Central memory CD8-positive, alpha-beta T cell (primary cell): ENCODE measurements at regions not wholly inside any gene's neighbourhood (a gene's known extent, or its start where the extent isn't known, plus 50 kb on each side); places are given as distances from the start of the nearest gene placed in this dataset.

Source experiments
- ATAC-seq: fragments of 150-1000 bp; cut with Tn5 transposase; replicated peaks from 2 replicates; pipeline ENCODE4 v1.10.0; 2022; ENCODE audit warnings: mild to moderate bottlenecking, moderate FRiP score, moderate number of reproducible peaks; ENCODE audit not compliant: poor library complexity, severe bottlenecking; ENCODE audit errors: extremely low read depth
- DNase-seq, 2 donors: peaks; one replicate each; pipeline ENCODE4 v3.0.0; 2021; ENCODE audit warnings: low spot score in 2 of 2
- H3K27ac Mint-ChIP-seq: one replicate; pipeline ENCODE4 v1.8.0; 2022; ENCODE audit warnings: low read depth, mild to moderate bottlenecking, moderate library complexity, mixed read lengths
- H3K27me3 Mint-ChIP-seq: one replicate; pipeline ENCODE4 v1.8.0; 2022; ENCODE audit warnings: mixed read lengths
- H3K36me3 Mint-ChIP-seq: one replicate; pipeline ENCODE4 v1.8.0; 2022; ENCODE audit warnings: mild to moderate bottlenecking, moderate library complexity, mixed read lengths; ENCODE audit not compliant: insufficient read depth
- H3K4me1 Mint-ChIP-seq: one replicate; pipeline ENCODE4 v1.8.0; 2022; ENCODE audit warnings: mixed read lengths
- H3K4me3 Mint-ChIP-seq: one replicate; pipeline ENCODE4 v1.8.0; 2022; ENCODE audit warnings: mild to moderate bottlenecking, moderate library complexity, mixed read lengths
- H3K9me3 Mint-ChIP-seq: one replicate; pipeline ENCODE4 v1.8.0; 2022; ENCODE audit warnings: mixed read lengths

DNA sequence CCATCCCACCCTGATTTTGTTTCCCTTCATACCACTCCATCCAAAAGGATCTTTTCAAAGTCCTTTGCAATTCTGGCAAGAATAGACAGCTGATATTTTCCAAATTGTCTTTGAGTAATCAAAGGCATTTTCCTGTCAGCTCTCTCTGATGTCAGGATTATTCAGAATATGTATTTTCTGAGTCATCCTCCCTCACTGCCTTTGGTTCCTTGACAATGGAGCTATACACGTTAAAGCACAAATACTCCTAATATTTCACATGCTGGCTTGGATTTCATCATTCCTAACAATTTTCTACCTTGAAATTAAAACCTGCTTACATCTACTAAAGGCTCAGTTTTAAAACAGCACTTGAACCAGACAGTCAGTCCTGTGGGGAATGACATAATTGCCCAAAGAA, 379.4 kb downstream of the GADD45G start:
- Mint-ChIP-seq H3K27ac (no peak overlapping the region), H3K27me3 (peaks cover 33% of the 10 kb centered on the region), H3K4me1 (no peaks in the 10 kb centered on the region), H3K9me3 (no peaks in the 10 kb centered on the region), H3K36me3 (peaks cover 2% of the 10 kb centered on the region), H3K4me3 (no peak overlapping the region)
- DNase-seq (no peak), ATAC-seq (no peak)

DNA sequence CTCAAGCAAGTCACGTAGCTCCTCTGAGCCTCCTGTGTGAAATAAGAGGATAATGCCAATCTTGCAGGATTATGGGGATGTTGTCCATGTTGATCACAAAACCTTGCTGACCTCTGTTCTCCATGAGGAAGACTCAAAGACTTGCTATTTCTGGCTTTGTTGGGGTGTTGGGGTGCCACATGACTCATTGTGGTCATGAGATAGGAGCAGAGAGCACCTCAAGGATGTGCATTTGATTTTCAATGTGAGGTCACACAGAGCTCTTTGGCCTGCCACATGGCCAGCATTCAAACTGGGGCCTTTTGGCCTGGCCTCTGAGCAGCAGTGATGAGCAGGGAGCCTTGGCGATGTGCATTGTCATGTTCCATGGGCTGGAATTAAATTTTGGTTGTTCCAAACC, 380.3 kb downstream of the GADD45G start:
- H3K36me3 Mint-ChIP-seq: peaks cover 2% of the 10 kb centered on the region
- peaks cover 25% of the 10 kb centered on the region for H3K27me3 Mint-ChIP-seq
- H3K4me1 Mint-ChIP-seq: no peaks in the 10 kb centered on the region
- DNase-seq (no peak), ATAC-seq (no peak)
- H3K9me3 Mint-ChIP-seq: no peaks in the 10 kb centered on the region
- no peak overlapping the region for H3K27ac Mint-ChIP-seq
- H3K4me3 Mint-ChIP-seq: no peak overlapping the region

DNA sequence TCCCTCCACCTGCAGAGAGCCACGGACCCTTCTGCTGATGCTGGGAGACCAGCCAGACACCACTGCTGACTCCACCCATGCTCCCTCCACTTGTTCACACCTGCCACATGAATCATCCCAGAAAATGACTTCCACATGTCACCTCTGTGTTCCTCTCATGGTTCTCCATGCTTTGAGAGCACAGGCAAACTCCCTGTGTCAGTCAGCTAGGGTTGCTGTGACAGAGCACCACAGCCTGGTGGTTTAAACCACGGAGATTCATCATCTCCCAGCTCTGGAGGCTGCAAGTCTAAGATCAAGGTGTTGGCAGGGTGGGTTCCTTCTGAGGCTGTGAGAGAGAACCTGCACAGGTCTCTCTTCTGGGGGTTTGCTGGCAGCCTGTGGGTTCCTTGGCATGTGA, 381.4 kb downstream of the GADD45G start:
- Mint-ChIP-seq H3K9me3 (no peaks in the 10 kb centered on the region), H3K36me3 (peaks cover 2% of the 10 kb centered on the region), H3K27me3 (peaks cover 19% of the 10 kb centered on the region), H3K27ac (no peak overlapping the region), H3K4me1 (no peaks in the 10 kb centered on the region), H3K4me3 (no peak overlapping the region)
- no peak for ATAC-seq
- no peak for DNase-seq

DNA sequence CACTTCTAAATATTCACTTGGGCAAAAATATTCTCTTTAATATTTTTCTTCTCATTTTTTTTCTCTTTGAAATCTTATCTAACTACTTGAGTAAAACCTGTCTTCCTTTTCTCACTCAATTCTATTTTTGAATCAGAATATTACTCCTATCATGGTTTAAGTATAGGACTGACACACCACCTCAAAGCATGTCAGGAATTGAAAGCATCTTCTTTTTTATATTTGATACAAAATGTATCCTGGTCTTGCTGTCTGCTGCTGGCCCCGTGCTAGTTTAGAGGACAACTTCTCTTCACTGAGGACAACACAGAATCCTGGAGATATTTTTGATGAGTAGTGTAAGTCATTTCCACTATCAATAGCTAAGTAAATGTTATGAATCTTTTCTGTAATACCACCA, 383.6 kb downstream of the GADD45G start:
- no peak for DNase-seq
- Mint-ChIP-seq H3K9me3 (no peaks in the 10 kb centered on the region), H3K27me3 (peaks cover under 1% of the 10 kb centered on the region), H3K36me3 (peaks cover 2% of the 10 kb centered on the region), H3K4me3 (no peak overlapping the region), H3K4me1 (no peaks in the 10 kb centered on the region), H3K27ac (no peak overlapping the region)
- no peak for ATAC-seq

DNA sequence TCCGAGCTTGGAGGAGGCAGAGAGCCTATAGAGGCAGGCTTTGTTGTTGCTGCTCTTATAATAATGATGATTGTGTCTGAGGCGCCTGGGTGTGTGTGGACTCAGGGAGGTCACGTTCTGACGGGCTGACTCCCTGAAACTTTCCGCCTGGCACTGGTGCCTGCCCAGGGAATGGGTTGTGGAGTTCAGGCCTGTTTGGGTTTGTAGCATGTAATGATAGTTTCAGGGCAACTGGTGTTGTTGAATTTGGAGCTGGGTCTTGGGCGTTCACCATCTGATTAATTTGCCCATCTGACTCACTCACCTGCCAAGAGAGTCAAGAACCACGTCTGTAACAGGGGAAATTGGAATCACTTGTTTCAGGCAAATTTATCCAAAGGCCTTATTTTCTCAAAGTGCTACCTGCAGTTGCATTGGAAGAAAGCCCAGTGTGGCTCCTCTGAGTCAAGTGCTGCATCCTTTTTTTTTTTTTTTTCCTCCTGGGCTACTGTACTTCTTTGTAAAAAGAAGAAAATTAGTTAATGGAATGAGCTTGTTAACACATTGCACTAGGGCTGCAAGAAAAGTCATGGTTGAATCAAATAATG, 386.5 kb downstream of the GADD45G start:
- H3K9me3 Mint-ChIP-seq: no peaks in the 10 kb centered on the region
- no peak overlapping the region for H3K4me3 Mint-ChIP-seq
- no peaks in the 10 kb centered on the region for H3K4me1 Mint-ChIP-seq
- H3K27ac Mint-ChIP-seq: no peak overlapping the region
- ATAC-seq (no peak), DNase-seq (no peak)
- H3K36me3 Mint-ChIP-seq: peaks cover 2% of the 10 kb centered on the region
- no peaks in the 10 kb centered on the region for H3K27me3 Mint-ChIP-seq

DNA sequence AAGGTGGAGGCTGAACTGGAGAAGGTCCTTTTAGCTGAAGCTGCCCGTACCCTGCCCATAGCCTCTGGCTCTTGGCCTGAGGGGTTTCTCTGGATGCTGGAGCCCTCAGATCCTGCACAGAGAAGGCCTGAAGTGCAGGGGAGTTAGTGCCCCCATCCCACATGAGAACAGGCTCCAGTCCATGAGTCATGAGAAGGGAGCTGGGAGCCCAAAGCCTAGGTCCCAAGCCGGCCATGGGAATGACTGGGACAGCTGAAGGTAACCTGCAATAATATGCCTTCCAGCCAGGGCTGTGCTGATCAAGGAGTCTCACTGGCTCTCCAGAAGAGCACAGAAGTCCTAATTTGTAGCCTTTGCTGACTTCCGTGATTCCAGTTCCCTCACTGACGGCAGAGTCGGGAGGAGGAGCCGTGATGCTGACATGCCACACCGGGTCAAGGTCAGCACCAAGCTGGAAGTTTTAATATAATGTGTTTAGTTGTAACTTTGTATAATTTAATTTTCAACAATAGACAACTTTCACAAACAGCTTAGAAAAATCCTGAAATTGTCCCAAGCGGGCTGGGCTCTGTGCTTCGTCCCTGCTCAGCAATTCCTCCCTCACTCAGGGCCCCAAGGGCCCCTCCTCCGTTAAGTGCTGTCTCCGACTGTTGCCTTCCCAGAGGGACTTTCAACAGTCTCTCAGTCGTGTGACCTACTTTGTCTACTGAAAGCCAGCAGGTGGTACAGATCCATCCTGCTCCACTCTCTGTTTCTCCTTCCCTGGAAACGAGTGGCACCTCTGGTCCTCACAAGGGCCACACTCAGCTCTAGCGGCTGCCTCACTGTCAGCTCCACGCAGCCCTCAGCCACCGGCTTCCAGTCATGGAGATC, 387.8 kb downstream of the GADD45G start:
- Mint-ChIP-seq H3K4me3 (no peak overlapping the region), H3K27me3 (no peaks in the 10 kb centered on the region), H3K4me1 (no peaks in the 10 kb centered on the region), H3K36me3 (no peaks in the 10 kb centered on the region), H3K27ac (no peak overlapping the region), H3K9me3 (no peaks in the 10 kb centered on the region)
- no peak for ATAC-seq
- no peak for DNase-seq

DNA sequence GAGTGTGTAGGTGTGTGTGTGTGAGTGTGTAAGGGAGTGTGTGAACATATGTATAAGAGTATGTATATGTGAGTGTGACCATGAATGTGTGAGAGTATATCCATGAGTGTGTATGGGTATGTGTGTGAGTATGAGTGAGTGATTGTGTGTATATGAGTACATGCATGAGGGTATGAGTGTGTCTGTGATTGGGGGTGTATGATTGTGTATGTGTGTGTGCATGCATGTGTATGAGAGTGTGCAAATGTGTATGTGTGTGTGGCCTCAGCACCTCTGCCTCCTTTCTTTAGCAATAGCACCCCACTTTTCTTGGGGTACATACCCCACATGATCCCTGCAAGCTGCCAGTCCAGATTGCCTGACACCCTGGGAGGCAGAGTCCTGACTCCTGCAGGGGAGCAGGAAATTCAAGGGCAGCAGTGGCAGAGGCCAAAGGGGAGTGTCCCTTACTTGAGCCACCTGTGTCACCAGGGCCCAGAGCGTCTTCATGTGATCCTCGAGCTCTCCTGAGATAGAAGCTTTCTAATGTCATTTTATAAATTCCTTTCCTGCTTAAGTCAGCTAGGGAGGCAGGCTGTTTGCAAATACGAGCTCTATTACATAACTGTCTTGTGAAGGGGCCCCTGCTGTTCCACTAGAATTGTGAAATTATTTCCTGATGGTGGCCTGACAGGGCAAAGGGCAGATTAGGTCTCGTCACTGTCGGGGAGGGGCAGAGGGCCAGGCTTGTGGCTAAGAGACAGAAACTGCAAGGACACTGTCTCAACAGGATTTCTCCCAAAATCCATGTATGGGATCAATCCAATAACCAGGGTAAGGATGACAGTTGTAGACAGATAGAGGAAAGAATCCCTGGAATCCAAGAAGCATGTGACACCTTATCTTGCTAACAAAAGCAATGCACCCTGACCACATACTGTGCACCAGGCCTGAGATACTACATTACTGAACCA, 389.1 kb downstream of the GADD45G start:
- H3K27ac Mint-ChIP-seq: no peak overlapping the region
- H3K4me1 Mint-ChIP-seq: peaks cover 5% of the 10 kb centered on the region
- ATAC-seq: no peak
- no peak overlapping the region for H3K4me3 Mint-ChIP-seq
- no peaks in the 10 kb centered on the region for H3K36me3 Mint-ChIP-seq
- no peaks in the 10 kb centered on the region for H3K27me3 Mint-ChIP-seq
- no peak for DNase-seq
- H3K9me3 Mint-ChIP-seq: no peaks in the 10 kb centered on the region

DNA sequence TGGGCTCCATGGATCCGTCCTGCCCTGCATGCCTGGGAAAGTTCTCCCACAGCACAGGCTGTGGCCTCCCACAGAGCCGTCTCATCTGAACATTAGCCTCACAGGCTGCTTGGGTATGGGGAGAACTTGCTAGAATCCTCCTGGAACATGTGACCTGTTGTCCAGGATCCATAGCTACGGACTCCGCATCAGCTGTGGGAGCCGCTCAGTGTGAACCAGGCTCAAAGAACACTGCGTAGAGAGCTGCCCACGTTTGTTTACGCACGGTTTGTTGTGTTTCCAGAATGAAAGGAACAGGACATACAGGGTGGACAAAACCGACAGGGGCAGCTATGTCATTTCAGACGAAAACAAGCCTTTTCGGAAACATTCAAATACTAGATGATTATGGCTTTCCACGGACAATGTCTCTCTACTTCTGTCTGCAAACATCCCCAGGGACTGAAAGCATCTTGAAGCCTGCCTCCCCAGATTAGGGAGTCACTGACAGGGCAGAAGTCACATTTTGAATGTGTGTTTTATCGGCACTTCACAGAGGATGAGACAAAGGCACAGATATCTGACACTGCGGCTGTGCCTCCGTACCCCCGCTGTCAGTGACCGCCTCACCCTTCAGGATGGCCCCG, 390.3 kb downstream of the GADD45G start:
- DNase-seq: no peak
- Mint-ChIP-seq H3K4me1 (peaks cover 16% of the 10 kb centered on the region), H3K36me3 (no peaks in the 10 kb centered on the region), H3K27me3 (no peaks in the 10 kb centered on the region), H3K27ac (no peak overlapping the region), H3K9me3 (no peaks in the 10 kb centered on the region), H3K4me3 (no peak overlapping the region)
- no peak for ATAC-seq

DNA sequence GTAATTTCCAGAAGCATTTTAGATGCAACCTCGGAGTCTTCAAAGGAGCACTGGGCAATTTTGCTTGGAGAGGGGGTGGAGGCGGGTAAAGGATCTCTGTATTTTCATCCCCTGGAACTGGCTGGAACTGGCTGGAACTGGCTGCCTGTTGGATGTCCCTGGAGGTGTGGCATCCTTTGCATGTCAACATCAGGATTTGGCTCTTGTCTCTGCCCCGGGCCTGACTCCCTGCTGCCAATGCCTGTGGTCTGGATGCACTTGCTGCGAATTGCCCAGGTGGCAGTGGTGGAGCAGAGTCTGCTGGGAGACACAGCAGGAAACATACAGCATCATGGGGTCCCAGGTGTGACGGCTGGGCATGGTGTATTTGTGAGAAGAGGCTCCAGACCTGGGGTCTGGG, 391.3 kb downstream of the GADD45G start:
- Mint-ChIP-seq H3K4me1 (peaks cover 26% of the 10 kb centered on the region), H3K4me3 (no peak overlapping the region), H3K9me3 (no peaks in the 10 kb centered on the region), H3K36me3 (no peaks in the 10 kb centered on the region), H3K27me3 (no peaks in the 10 kb centered on the region), H3K27ac (no peak overlapping the region)
- no peak for DNase-seq
- ATAC-seq: no peak

DNA sequence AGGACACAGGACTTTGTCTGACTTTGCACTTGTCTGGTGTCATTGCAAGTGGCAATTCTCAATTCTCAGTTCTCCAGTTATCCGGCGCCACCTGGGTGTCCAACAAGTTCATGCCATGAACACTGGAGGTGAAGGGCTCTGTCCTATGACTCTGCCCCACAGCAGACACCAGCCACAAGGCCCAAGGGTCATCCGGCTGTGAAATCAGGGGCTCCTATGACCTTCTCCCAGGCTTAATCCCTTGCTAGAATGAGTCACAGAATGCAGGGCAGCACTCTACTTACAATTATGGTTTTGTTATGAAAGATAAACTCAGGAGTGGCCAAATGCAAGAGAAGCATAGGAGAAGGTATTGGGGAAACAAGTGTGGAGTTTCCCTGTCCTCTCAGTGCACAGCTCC, 392.0 kb downstream of the GADD45G start:
- H3K4me1 Mint-ChIP-seq: peaks cover 27% of the 10 kb centered on the region
- H3K27ac Mint-ChIP-seq: no peak overlapping the region
- ATAC-seq (no peak), DNase-seq (no peak)
- H3K36me3 Mint-ChIP-seq: no peaks in the 10 kb centered on the region
- no peaks in the 10 kb centered on the region for H3K9me3 Mint-ChIP-seq
- H3K4me3 Mint-ChIP-seq: no peak overlapping the region
- H3K27me3 Mint-ChIP-seq: no peaks in the 10 kb centered on the region

DNA sequence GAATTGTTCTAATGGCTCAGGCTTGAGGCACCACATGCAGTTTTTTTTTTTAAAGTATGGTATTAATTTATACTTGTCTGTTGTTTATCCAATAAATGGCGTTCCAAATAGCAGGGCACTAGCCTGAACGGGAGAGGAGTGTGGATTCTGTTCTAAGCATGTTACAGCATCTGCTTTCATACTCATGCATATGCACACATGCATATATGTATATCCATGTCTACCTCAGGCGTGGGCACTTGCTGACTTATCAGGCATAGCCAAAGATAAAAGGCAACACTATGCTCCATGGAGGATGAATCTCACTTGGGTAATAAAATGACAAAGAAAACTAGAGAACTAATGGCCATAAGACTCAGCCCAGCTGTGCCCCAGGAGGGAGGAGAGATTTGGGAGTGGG, 393.8 kb downstream of the GADD45G start:
- H3K4me3 Mint-ChIP-seq: no peak overlapping the region
- ATAC-seq: no peak
- no peaks in the 10 kb centered on the region for H3K27me3 Mint-ChIP-seq
- H3K9me3 Mint-ChIP-seq: no peaks in the 10 kb centered on the region
- H3K4me1 Mint-ChIP-seq: peaks cover 27% of the 10 kb centered on the region
- no peaks in the 10 kb centered on the region for H3K36me3 Mint-ChIP-seq
- H3K27ac Mint-ChIP-seq: peak overlapping the region; percentile 57
- no peak for DNase-seq

DNA sequence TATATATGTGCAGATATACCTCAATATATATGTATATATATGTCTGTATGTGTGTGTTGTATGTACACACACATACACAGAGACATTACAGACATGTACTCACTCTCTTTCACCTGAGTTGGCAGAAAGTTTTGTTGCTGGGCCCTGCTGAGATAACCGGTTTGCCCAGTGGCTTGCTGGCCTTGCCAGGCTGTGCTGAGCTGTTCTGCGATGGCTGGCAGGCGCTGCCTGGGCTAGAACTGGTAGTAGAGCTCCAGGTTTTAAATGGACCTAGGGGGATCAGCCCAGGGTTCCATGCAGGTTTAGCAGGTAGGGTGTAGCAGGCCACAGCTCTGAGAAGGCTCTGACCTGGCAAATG, 394.3 kb downstream of the GADD45G start:
- Mint-ChIP-seq H3K27ac (peak overlapping the region; percentile 57), H3K36me3 (no peaks in the 10 kb centered on the region), H3K9me3 (no peaks in the 10 kb centered on the region), H3K4me1 (peaks cover 27% of the 10 kb centered on the region), H3K27me3 (no peaks in the 10 kb centered on the region), H3K4me3 (peak overlapping the region; percentile 57)
- ATAC-seq (no peak), DNase-seq (no peak)
